ENCODE measurements at regions not wholly inside any gene's neighbourhood (a gene's known extent, or its start where the extent isn't known, plus 50 kb on each side); places are given as distances from the start of the nearest gene placed in this dataset.

- Histone ChIP-seq H3K4me3 (ENCODE audit: low read depth, low read length) (no peak overlapping the region), H3K27me3 (ENCODE audit: control insufficient read depth, insufficient read depth, low read length) (no peaks in the 10 kb centered on the region), H3K36me3 (ENCODE audit: control insufficient read depth, insufficient read depth, low read length) (no peaks in the 10 kb centered on the region)
- no peak for DNase-seq (ENCODE audit: low read depth)
- TF ChIP-seq, protein P1, sequence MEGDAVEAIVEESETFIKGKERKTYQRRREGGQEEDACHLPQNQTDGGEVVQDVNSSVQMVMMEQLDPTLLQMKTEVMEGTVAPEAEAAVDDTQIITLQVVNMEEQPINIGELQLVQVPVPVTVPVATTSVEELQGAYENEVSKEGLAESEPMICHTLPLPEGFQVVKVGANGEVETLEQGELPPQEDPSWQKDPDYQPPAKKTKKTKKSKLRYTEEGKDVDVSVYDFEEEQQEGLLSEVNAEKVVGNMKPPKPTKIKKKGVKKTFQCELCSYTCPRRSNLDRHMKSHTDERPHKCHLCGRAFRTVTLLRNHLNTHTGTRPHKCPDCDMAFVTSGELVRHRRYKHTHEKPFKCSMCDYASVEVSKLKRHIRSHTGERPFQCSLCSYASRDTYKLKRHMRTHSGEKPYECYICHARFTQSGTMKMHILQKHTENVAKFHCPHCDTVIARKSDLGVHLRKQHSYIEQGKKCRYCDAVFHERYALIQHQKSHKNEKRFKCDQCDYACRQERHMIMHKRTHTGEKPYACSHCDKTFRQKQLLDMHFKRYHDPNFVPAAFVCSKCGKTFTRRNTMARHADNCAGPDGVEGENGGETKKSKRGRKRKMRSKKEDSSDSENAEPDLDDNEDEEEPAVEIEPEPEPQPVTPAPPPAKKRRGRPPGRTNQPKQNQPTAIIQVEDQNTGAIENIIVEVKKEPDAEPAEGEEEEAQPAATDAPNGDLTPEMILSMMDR (IDR thresholded peaks at IDR 0.05; ENCODE audit: insufficient read depth, low read length, poor library complexity, severe bottlenecking) = no peak
Measured at GRCh38 chr3:175977968-175978752, 1119.0 kb downstream of the NAALADL2 start.

DNA sequence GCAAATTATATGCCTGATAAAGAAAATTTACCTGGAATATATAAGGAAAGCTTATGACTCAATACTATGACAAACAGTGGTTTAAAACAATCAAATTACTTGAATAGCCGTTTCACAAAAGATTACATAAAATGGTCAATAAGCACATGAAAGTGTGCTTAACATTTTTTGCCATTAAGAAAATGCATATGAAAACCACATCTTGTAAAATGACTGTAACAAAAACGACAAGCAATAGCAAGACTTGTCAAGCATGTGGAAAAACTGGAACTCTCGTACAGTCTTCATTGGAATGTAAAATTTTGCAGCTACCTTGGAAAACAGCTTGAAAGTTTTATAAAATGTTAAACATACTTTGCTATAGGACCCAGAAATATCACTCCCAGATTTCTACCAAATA lies 1110.3 kb downstream of the NAALADL2 start:
- Histone ChIP-seq H3K4me3 (ENCODE audit: low read depth, low read length) (no peak overlapping the region), H3K36me3 (ENCODE audit: control insufficient read depth, insufficient read depth, low read length) (no peaks in the 10 kb centered on the region), H3K27me3 (ENCODE audit: control insufficient read depth, insufficient read depth, low read length) (no peaks in the 10 kb centered on the region)
- no peak for DNase-seq (ENCODE audit: low read depth)
- TF ChIP-seq, protein P1 (IDR thresholded peaks at IDR 0.05; ENCODE audit: insufficient read depth, low read length, poor library complexity, severe bottlenecking) = no peak

GRCh38 chr3:175965036-175965435 lies 1105.9 kb downstream of the NAALADL2 start:
- TF ChIP-seq, protein P1 (IDR thresholded peaks at IDR 0.05; ENCODE audit: insufficient read depth, low read length, poor library complexity, severe bottlenecking) = no peak
- no peak for DNase-seq (ENCODE audit: low read depth)
- Histone ChIP-seq H3K4me3 (ENCODE audit: low read depth, low read length) (no peak overlapping the region), H3K27me3 (ENCODE audit: control insufficient read depth, insufficient read depth, low read length) (no peaks in the 10 kb centered on the region), H3K36me3 (ENCODE audit: control insufficient read depth, insufficient read depth, low read length) (no peaks in the 10 kb centered on the region)

DNA sequence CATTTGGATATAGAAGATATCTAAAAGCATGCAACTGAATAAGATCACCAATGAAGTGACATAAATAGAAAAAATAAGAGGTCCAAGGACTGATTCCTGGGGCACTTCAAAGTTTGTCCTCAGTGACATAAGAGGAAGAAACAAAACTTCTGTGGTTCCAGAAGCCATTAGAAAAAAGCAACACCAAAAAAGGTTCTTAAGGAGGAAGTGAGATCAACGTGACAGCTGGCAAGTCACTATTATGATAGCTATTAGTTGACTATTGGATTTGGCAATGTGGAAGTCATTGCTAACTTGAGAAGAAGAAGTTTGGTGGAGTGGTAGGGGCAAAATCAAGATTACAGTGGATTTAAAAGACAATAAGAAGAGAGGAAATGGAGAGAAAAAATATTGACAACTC lies 1098.3 kb downstream of the NAALADL2 start:
- H3K36me3 ChIP-seq (ENCODE audit: control insufficient read depth, insufficient read depth, low read length) = no peaks in the 10 kb centered on the region
- H3K4me3 ChIP-seq (ENCODE audit: low read depth, low read length) = no peak overlapping the region
- H3K27me3 ChIP-seq (ENCODE audit: control insufficient read depth, insufficient read depth, low read length) = no peaks in the 10 kb centered on the region
- TF ChIP-seq, protein P1 (IDR thresholded peaks at IDR 0.05; ENCODE audit: insufficient read depth, low read length, poor library complexity, severe bottlenecking) = no peak
- DNase-seq (ENCODE audit: low read depth) = no peak

DNA sequence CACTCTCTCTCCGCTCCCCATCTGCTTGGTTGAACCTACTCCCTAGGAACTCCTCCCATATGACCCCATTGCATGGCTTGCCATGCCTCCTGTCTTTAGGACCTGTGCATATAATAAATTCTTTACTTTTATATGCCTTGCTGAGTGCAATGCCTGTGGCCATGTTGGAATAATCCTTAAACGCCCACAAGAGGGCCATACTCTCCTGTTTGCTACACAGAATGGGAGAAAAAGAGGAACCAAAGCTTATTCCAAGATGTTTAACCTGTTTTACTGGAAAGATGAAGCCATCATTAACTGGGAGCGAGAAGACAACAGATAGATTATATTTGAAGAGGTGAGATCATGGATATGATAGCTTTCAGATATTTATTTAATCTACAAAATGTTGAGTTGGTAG lies 1097.8 kb downstream of the NAALADL2 start:
- Histone ChIP-seq H3K27me3 (ENCODE audit: control insufficient read depth, insufficient read depth, low read length) (no peaks in the 10 kb centered on the region), H3K4me3 (ENCODE audit: low read depth, low read length) (no peak overlapping the region), H3K36me3 (ENCODE audit: control insufficient read depth, insufficient read depth, low read length) (no peaks in the 10 kb centered on the region)
- DNase-seq (ENCODE audit: low read depth) = no peak
- TF ChIP-seq, protein P1 (IDR thresholded peaks at IDR 0.05; ENCODE audit: insufficient read depth, low read length, poor library complexity, severe bottlenecking) = no peak

Data from kidney epithelial cell (primary cell).